ENCODE measurements at regions not wholly inside any gene's neighbourhood (a gene's known extent, or its start where the extent isn't known, plus 50 kb on each side); places are given as distances from the start of the nearest gene placed in this dataset.

GRCh38 chr13:94946039-94946438, 233.7 kb upstream of the SOX21 start:
- Histone ChIP-seq H3K9me3 (ENCODE audit: control insufficient read depth, insufficient read depth, low read depth, low read length) (no peaks in the 10 kb centered on the region), H3K27ac (ENCODE audit: extremely low read depth, low read depth, low read length) (no peak overlapping the region), H3K4me3 (ENCODE audit: low read depth, low read length) (no peak overlapping the region), H3K36me3 (ENCODE audit: control insufficient read depth in 2 of 2, insufficient read depth in 1 of 2, low read length in 2 of 2) (no peaks in the 10 kb centered on the region), H3K4me1 (ENCODE audit: control insufficient read depth, insufficient read depth, low read length) (no peaks in the 10 kb centered on the region)
- TF ChIP-seq KLF16 (tag by site-specific recombination; IDR thresholded peaks at IDR 0.05), result no peak
- no peak for TF ChIP-seq FEZF1 (tag by site-specific recombination; IDR thresholded peaks at IDR 0.05)
- no peak for TF ChIP-seq ZNF518A (tag by site-specific recombination; conservative IDR thresholded peaks at IDR 0.05; ENCODE audit: low read depth)
- CTCF ChIA-PET, result no interaction called here
- POLR2A ChIA-PET, result no interaction called here

- ChIA-PET CTCF (no interaction called here), POLR2A (no interaction called here)
- no peak overlapping the region for H3K27ac ChIP-seq (ENCODE audit: extremely low read depth, low read depth, low read length)
- no peaks in the 10 kb centered on the region for H3K9me3 ChIP-seq (ENCODE audit: control insufficient read depth, insufficient read depth, low read depth, low read length)
- no peaks in the 10 kb centered on the region for H3K4me1 ChIP-seq (ENCODE audit: control insufficient read depth, insufficient read depth, low read length)
- H3K36me3 ChIP-seq (ENCODE audit: control insufficient read depth in 2 of 2, insufficient read depth in 1 of 2, low read length in 2 of 2), result no peaks in the 10 kb centered on the region
- H3K4me3 ChIP-seq (ENCODE audit: low read depth, low read length), result no peak overlapping the region
- no peak for TF ChIP-seq ZNF830 (tag by site-specific recombination; IDR thresholded peaks at IDR 0.05; ENCODE audit: low read depth)
- TF ChIP-seq REST (tag by site-specific recombination; IDR thresholded peaks at IDR 0.05), result no peak
- no peak for TF ChIP-seq ZFP41 (tag by site-specific recombination; IDR thresholded peaks at IDR 0.05; ENCODE audit: borderline replicate concordance)
- TF ChIP-seq ZNF645 (tag by site-specific recombination; IDR thresholded peaks at IDR 0.05), result no peak
- TF ChIP-seq ZNF549 (tag by site-specific recombination; IDR thresholded peaks at IDR 0.05), result no peak
- no peak for TF ChIP-seq ZNF416 (tag by site-specific recombination; IDR thresholded peaks at IDR 0.05)
- TF ChIP-seq ZNF324 (tag by site-specific recombination; IDR thresholded peaks at IDR 0.05), result no peak
- TF ChIP-seq PRDM1 (tag by site-specific recombination; IDR thresholded peaks at IDR 0.05), result no peak
- TF ChIP-seq ZNF433 (tag by site-specific recombination; IDR thresholded peaks at IDR 0.05; ENCODE audit: low read depth), result no peak
Observed at GRCh38 chr13:94938124-94938523, 225.8 kb upstream of the SOX21 start.

- CTCF ChIA-PET, result no interaction called here
- no peaks in the 10 kb centered on the region for H3K9me3 ChIP-seq (ENCODE audit: control insufficient read depth, insufficient read depth, low read depth, low read length)
- no peak overlapping the region for H3K27ac ChIP-seq (ENCODE audit: extremely low read depth, low read depth, low read length)
- no peaks in the 10 kb centered on the region for H3K4me1 ChIP-seq (ENCODE audit: control insufficient read depth, insufficient read depth, low read length)
- H3K4me3 ChIP-seq (ENCODE audit: low read depth, low read length), result no peak overlapping the region
- POLR2A ChIA-PET, result no interaction called here
- no peak for TF ChIP-seq ZXDB (tag by site-specific recombination; IDR thresholded peaks at IDR 0.05)
- TF ChIP-seq SCRT2 (tag by site-specific recombination; IDR thresholded peaks at IDR 0.05), result peak; percentile 40; the same call in 1 of the 2 replicates
- no peak for TF ChIP-seq PRDM1 (tag by site-specific recombination; IDR thresholded peaks at IDR 0.05)
- no peak for TF ChIP-seq KLF10 (tag by site-specific recombination; IDR thresholded peaks at IDR 0.05)
- H3K36me3 ChIP-seq (ENCODE audit: control insufficient read depth in 2 of 2, insufficient read depth in 1 of 2, low read length in 2 of 2), result no peaks in the 10 kb centered on the region
Observed at GRCh38 chr13:94936633-94937032, 224.3 kb upstream of the SOX21 start.

All from HEK293 (cell line).